Breast epithelium (tissue), 4 donors: ENCODE measurements at regions not wholly inside any gene's neighbourhood (a gene's known extent, or its start where the extent isn't known, plus 50 kb on each side); places are given as distances from the start of the nearest gene placed in this dataset.

Source experiments
- DNase-seq, 2 donors: peaks; one replicate each; pipeline ENCODE4 v3.0.0-alpha.2; 2019; ENCODE audit warnings: low spot score in 2 of 2
- H3K27ac ChIP-seq, 2 donors: fragments of 200-600 bp; sonication (generic) in 1 of 2; one replicate each; pipeline ENCODE4 v1.5.1; 2016 to 2019; ENCODE audit warnings: mild to moderate bottlenecking in 1 of 2
- H3K27me3 ChIP-seq, 2 donors: fragments of 200-600 bp; sonication (generic) in 1 of 2; one replicate each; pipeline versions ENCODE4 v1.5.1 to v1.6.0; 2017 to 2019; ENCODE audit warnings: control low read depth in 1 of 2, mild to moderate bottlenecking in 1 of 2
- H3K36me3 ChIP-seq: fragments of 200-600 bp; one replicate; pipeline ENCODE4 v1.5.1; 2019
- H3K4me1 ChIP-seq, 2 donors: fragments of 200-600 bp; sonication (generic); one replicate each; pipeline ENCODE4 v1.5.1; 2016 to 2019; ENCODE audit warnings: control low read depth in 1 of 2
- H3K4me3 ChIP-seq, 3 donors: fragments of 200-600 bp; sonication (generic); 1 replicate in 2 of 3; 2 replicates in 1 of 3; pipeline ENCODE4 v1.5.1; 2016 to 2019; ENCODE audit warnings: mild to moderate bottlenecking in 3 of 3, moderate library complexity in 2 of 3
- H3K9me3 ChIP-seq, 2 donors: fragments of 200-600 bp; sonication (generic) in 1 of 2; one replicate each; pipeline ENCODE4 v1.5.1; 2016 to 2019; ENCODE audit warnings: control low read depth in 1 of 2
- CTCF ChIP-seq, 3 donors: fragments of 450-650 bp; IDR thresholded peaks; one replicate each; pipeline ENCODE4 v1.5.1; 2016 to 2017; ENCODE audit warnings: antibody characterized with exemption in 3 of 3, mild to moderate bottlenecking in 3 of 3, moderate library complexity in 3 of 3
- POLR2A ChIP-seq: fragments of 450-650 bp; IDR thresholded peaks from one replicate; pipeline ENCODE4 v1.6.1; 2016; ENCODE audit warnings: antibody characterized with exemption, mild to moderate bottlenecking, moderate library complexity
- POLR2AphosphoS5 ChIP-seq, 3 donors: sonication (generic); formaldehyde crosslinking; IDR thresholded peaks; one replicate each; pipeline ENCODE4 v1.6.1; 2017; ENCODE audit warnings: antibody characterized with exemption in 3 of 3
- intact Hi-C: fragments of 100-400 bp; cut with DNase I; formaldehyde crosslinking; loops from one replicate; pipeline ENCODE4 v1.15.1; 2023; ENCODE audit warnings: low total_unique reads

- TF ChIP-seq CTCF (IDR thresholded peaks at IDR 0.05) = no peak
- no peak for TF ChIP-seq POLR2AphosphoS5 (IDR thresholded peaks at IDR 0.05)
- no peak for TF ChIP-seq POLR2A
- Histone ChIP-seq H3K4me1 (no peaks in the 10 kb centered on the region), H3K4me3 (no peak overlapping the region), H3K27ac (no peak overlapping the region), H3K9me3 (no peaks in the 10 kb centered on the region), H3K27me3 (no peaks in the 10 kb centered on the region), H3K36me3 (no peaks in the 10 kb centered on the region)
- intact Hi-C loops = no loop called here
- no peak for DNase-seq
These were observed 359.0 kb upstream of the PTBP2 start for GRCh38 chr1:96362623-96363022.

GRCh38 chr1:96363826-96364225 is 357.8 kb upstream of the PTBP2 start:
- DNase-seq = no peak
- H3K9me3 ChIP-seq = no peaks in the 10 kb centered on the region
- no peaks in the 10 kb centered on the region for H3K27me3 ChIP-seq
- no peak overlapping the region for H3K4me3 ChIP-seq
- intact Hi-C loops = no loop called here
- TF ChIP-seq POLR2A (no peak), CTCF (IDR thresholded peaks at IDR 0.05) (no peak), POLR2AphosphoS5 (IDR thresholded peaks at IDR 0.05) (no peak)
- H3K27ac ChIP-seq = no peak overlapping the region
- no peaks in the 10 kb centered on the region for H3K4me1 ChIP-seq
- H3K36me3 ChIP-seq = no peaks in the 10 kb centered on the region

- no peak for DNase-seq
- no peak for TF ChIP-seq POLR2AphosphoS5 (IDR thresholded peaks at IDR 0.05)
- TF ChIP-seq POLR2A = no peak
- no peak for TF ChIP-seq CTCF (IDR thresholded peaks at IDR 0.05)
- H3K4me1 ChIP-seq = no peaks in the 10 kb centered on the region
These were observed 357.0 kb upstream of the PTBP2 start for GRCh38 chr1:96364576-96364975.

GRCh38 chr1:96365076-96365475 is 356.5 kb upstream of the PTBP2 start:
- TF ChIP-seq POLR2A (no peak), CTCF (IDR thresholded peaks at IDR 0.05) (no peak), POLR2AphosphoS5 (IDR thresholded peaks at IDR 0.05) (no peak)
- no peaks in the 10 kb centered on the region for H3K9me3 ChIP-seq
- no peak for DNase-seq
- no peak overlapping the region for H3K4me3 ChIP-seq
- no peaks in the 10 kb centered on the region for H3K36me3 ChIP-seq
- no peaks in the 10 kb centered on the region for H3K27me3 ChIP-seq
- intact Hi-C loops = no loop called here
- no peaks in the 10 kb centered on the region for H3K4me1 ChIP-seq
- no peak overlapping the region for H3K27ac ChIP-seq

More at GRCh38 chr1:96364576-96364975, 357.0 kb upstream of the PTBP2 start:
- H3K27ac ChIP-seq = no peak overlapping the region
- intact Hi-C loops = no loop called here
- H3K27me3 ChIP-seq = no peaks in the 10 kb centered on the region
- no peaks in the 10 kb centered on the region for H3K9me3 ChIP-seq
- no peak overlapping the region for H3K4me3 ChIP-seq
- no peaks in the 10 kb centered on the region for H3K36me3 ChIP-seq

GRCh38 chr1:96365596-96366390 is 355.8 kb upstream of the PTBP2 start:
- Histone ChIP-seq H3K4me1 (no peaks in the 10 kb centered on the region), H3K27me3 (no peaks in the 10 kb centered on the region), H3K4me3 (no peak overlapping the region), H3K9me3 (no peaks in the 10 kb centered on the region), H3K27ac (no peak overlapping the region), H3K36me3 (no peaks in the 10 kb centered on the region)
- TF ChIP-seq POLR2A (no peak), CTCF (IDR thresholded peaks at IDR 0.05) (no peak), POLR2AphosphoS5 (IDR thresholded peaks at IDR 0.05) (no peak)
- intact Hi-C loops = no loop called here
- no peak for DNase-seq
